ENCODE measurements at regions not wholly inside any gene's neighbourhood (a gene's known extent, or its start where the extent isn't known, plus 50 kb on each side); places are given as distances from the start of the nearest gene placed in this dataset.

- TF ChIP-seq, protein P1, sequence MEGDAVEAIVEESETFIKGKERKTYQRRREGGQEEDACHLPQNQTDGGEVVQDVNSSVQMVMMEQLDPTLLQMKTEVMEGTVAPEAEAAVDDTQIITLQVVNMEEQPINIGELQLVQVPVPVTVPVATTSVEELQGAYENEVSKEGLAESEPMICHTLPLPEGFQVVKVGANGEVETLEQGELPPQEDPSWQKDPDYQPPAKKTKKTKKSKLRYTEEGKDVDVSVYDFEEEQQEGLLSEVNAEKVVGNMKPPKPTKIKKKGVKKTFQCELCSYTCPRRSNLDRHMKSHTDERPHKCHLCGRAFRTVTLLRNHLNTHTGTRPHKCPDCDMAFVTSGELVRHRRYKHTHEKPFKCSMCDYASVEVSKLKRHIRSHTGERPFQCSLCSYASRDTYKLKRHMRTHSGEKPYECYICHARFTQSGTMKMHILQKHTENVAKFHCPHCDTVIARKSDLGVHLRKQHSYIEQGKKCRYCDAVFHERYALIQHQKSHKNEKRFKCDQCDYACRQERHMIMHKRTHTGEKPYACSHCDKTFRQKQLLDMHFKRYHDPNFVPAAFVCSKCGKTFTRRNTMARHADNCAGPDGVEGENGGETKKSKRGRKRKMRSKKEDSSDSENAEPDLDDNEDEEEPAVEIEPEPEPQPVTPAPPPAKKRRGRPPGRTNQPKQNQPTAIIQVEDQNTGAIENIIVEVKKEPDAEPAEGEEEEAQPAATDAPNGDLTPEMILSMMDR (conservative IDR thresholded peaks at IDR 0.05): no peak
- Histone ChIP-seq H3K4ac (ENCODE audit: low read depth, low read length) (no peak overlapping the region), H3K79me2 (ENCODE audit: insufficient read depth, low read length) (no peaks in the 10 kb centered on the region), H4K8ac (replicated peaks; ENCODE audit: insufficient read length, low read depth, low read length) (no peak overlapping the region), H4K5ac (ENCODE audit: insufficient read length, low read depth, low read length) (no peak overlapping the region), H3K9me3 (ENCODE audit: control insufficient read depth, low read depth, low read length) (peaks cover 5% of the 10 kb centered on the region), H2AK5ac (ENCODE audit: insufficient read length, low read length) (no peak overlapping the region), H3K18ac (ENCODE audit: insufficient read length, low read depth, low read length) (no peak overlapping the region), H3K27ac (ENCODE audit: insufficient read length, low read depth, low read length) (no peak overlapping the region), H2AFZ (ENCODE audit: low read length) (no peak overlapping the region), H4K20me1 (ENCODE audit: control insufficient read depth, insufficient read depth, insufficient read length) (no peaks in the 10 kb centered on the region), H3K23me2 (ENCODE audit: insufficient read length, low read depth, low read length, poor library complexity, severe bottlenecking) (no peaks in the 10 kb centered on the region), H2BK20ac (ENCODE audit: low read depth, low read length, poor library complexity, severe bottlenecking) (no peak overlapping the region), H3K14ac (ENCODE audit: insufficient read depth, low read length) (no peak overlapping the region), H2BK120ac (ENCODE audit: low read depth, low read length, poor library complexity, severe bottlenecking) (no peak overlapping the region), H2BK12ac (ENCODE audit: insufficient read length, low read depth, low read length) (no peak overlapping the region), H2BK5ac (ENCODE audit: insufficient read length, low read length) (no peak overlapping the region), H3K23ac (ENCODE audit: insufficient read length, low read depth, low read length) (no peak overlapping the region), H2BK15ac (ENCODE audit: low read depth, low read length) (no peak overlapping the region), H3K27me3 (ENCODE audit: insufficient read depth, low read length) (no peaks in the 10 kb centered on the region), H3K79me1 (ENCODE audit: insufficient read depth, low read depth, low read length, poor library complexity, severe bottlenecking) (no peaks in the 10 kb centered on the region), H3K4me2 (ENCODE audit: insufficient read depth, insufficient read length, low read length) (no peak overlapping the region), H3K56ac (ENCODE audit: insufficient read length, low read depth, low read length) (no peak overlapping the region), H3K4me1 (ENCODE audit: insufficient read depth, low read length) (no peaks in the 10 kb centered on the region), H4K91ac (ENCODE audit: insufficient read length, low read depth, low read length) (no peak overlapping the region), H3T11ph (ENCODE audit: low read length) (no peak overlapping the region), H3K9ac (ENCODE audit: extremely low read depth, insufficient read length, low read length) (no peak overlapping the region)
- WGBS (ENCODE audit: extremely low coverage, insufficient read length, low lambda C conversion rate): no CpG with 5 or more reads among the region's 4 CpGs
- H3K4me1 Mint-ChIP-seq: no peaks in the 10 kb centered on the region
- H3K36me3 Mint-ChIP-seq (ENCODE audit: insufficient read depth in 1 of 3, low read depth in 3 of 3): no peaks in the 10 kb centered on the region; a peak in 3 of 7 replicates
- no peak overlapping the region for H3K4me3 Mint-ChIP-seq
- DNase-seq: no peak
- no peak overlapping the region for H3K27ac Mint-ChIP-seq
- H3K27me3 Mint-ChIP-seq (ENCODE audit: low read depth): no peaks in the 10 kb centered on the region
- peaks cover 43 to 50% of the 10 kb centered on the region in 2 experiments for H3K9me3 Mint-ChIP-seq
These were observed 108.4 kb upstream of the DIPK2B start for GRCh38 chrX:45309096-45309495.
